HG02642 (cell line): ENCODE measurements at regions not wholly inside any gene's neighbourhood (a gene's known extent, or its start where the extent isn't known, plus 50 kb on each side); places are given as distances from the start of the nearest gene placed in this dataset.
"Not testable (repeated sequence)": the region's sequence is repeated elsewhere in the genome, so short reads cannot be mapped to it uniquely, and the experiment has no call there.

Experiments
- ATAC-seq: cut with Tn5 transposase; IDR thresholded peaks from one replicate; pipeline ENCODE4 v1.9.1; 2021; ENCODE audit warnings: mild to moderate bottlenecking; ENCODE audit not compliant: unreplicated experiment, poor library complexity

- ATAC-seq, result no peak
Observed at GRCh38 chr12:124655698-124656516, 88.5 kb upstream of the NCOR2 start.

DNA sequence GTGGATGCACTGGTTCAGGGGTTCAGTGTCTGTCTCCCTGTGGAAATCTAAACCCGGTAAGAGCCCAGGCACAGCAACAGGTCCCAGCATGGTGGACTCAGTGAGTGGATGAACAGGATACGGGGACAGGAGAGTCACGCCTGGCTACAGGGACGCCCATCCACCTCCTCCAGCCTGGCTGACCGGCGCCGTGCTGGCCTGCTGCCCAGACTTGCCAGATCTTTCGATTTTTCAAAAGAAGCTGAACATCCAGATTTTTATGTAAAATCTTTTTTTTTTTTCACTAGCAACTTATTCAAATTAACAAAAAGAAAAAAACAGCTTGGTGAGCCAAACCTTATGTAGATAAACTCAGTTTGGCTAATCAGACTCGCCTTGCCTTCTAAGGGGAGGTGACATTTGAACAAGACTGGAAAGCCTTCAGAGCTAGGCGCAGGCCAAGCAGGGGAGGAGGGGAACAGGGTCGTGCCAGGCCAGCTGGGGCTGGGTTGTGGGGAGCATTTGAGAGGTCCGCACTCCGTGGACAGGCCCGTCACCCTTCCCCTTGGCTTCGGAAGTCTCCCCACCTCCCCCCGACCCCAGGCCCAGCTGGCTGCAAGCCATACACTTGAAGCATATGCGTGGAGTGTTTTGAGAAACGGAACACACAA, 87.8 kb upstream of the NCOR2 start:
- ATAC-seq, result no peak

GRCh38 chr12:124654666-124655047, 87.2 kb upstream of the NCOR2 start:
- ATAC-seq, result no peak

- no peak for ATAC-seq
Observed at GRCh38 chr12:124653169-124653931, 85.9 kb upstream of the NCOR2 start.

- ATAC-seq, result no peak
Observed at GRCh38 chr12:124652661-124653060, 85.2 kb upstream of the NCOR2 start.

DNA sequence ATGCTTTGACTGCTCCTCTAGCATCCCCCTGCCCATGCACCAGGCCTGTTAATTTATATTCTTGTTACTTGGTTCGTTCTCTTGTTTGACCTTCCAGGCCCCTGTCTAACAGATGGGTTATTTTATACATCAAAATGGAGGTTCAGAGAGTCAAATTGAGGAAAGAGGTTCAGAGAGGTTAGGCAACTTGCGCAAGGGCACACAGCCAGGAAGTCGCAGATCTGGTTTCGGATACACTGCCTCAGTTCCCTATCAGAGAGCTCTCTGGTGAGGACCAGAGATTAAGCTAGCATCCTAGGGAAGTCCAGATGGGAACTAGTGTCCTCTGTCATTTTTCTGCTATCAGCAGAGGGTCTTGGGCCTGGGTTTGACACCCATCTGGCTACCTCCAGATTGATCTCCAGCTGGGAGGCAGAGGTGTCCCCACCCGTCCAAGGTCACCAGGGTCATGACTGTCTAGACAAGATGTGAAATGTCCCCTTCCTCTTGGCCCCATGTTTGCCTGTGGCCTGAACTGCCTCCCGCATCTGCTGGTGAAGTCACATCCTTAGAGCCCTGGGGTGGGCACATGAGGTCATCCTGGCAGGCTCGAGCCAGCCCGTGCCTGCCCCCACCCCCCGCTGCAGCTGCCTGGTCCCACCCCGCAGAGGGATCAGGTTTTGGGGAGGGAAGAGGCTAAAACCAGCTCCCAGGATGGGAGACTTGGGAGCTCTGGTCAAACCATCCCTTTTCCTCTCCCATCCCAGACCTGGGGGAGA, 84.3 kb upstream of the NCOR2 start:
- ATAC-seq, result no peak

- no peak for ATAC-seq
Observed at GRCh38 chr12:124650912-124651311, 83.5 kb upstream of the NCOR2 start.

DNA sequence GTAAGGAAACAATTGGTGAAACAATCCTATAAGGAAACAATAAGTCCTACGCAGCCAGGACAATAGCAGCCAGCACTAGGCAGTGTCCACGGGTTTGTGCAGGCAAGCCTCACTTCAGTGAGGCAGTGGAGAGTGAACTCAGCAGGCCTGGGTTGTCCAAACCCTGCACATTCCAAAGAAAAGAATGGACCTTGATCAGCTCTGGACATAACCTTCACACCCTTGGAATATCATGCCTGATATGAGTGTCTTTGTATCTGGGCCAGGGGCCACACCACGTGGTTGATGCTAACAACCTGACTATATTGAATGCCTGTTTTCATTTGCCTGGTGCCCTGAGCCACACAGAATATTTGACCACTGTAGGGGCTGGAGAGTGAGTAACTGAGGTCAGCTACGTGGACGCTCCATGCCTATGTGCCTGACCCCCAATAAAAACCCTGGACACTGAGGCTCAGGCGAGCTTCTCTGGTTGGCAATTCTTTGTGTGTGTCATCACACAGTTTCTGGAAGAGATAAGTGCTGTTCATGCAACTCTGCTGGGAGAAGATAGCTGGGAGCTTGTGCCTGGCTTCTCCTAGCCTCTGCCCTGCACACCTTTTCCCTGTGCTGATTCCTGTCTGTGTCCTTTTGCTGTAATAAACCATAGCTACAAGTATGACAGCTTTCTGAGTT, 81.4 kb upstream of the NCOR2 start:
- ATAC-seq, result no peak

- no peak for ATAC-seq
Observed at GRCh38 chr12:124647316-124647715, 79.9 kb upstream of the NCOR2 start.

- ATAC-seq, result no peak
Observed at GRCh38 chr12:124646385-124647230, 79.2 kb upstream of the NCOR2 start.

GRCh38 chr12:124645530-124646244, 78.3 kb upstream of the NCOR2 start:
- ATAC-seq, result no peak

DNA sequence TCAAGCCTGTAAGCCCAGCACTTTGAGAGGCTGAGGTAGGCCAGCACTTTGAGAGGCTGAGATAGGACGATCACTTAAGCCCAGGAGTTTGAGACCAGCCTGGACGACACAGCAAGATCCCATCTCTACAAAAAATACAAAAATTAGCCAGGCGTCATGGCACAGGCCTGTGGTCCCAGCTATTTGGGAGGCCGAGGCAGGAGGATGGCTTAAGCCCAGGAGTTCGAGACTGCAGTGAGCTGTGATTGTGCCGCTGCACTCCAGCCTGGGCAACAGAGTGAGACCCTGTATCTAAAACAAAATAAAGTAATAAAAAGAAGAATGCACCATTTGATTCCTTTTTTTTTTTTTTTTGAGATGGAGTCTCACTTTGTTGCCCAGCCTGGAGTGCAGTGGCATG, 76.4 kb upstream of the NCOR2 start:
- not testable (repeated sequence) for ATAC-seq

GRCh38 chr12:124642105-124642504, 74.7 kb upstream of the NCOR2 start:
- no peak for ATAC-seq

DNA sequence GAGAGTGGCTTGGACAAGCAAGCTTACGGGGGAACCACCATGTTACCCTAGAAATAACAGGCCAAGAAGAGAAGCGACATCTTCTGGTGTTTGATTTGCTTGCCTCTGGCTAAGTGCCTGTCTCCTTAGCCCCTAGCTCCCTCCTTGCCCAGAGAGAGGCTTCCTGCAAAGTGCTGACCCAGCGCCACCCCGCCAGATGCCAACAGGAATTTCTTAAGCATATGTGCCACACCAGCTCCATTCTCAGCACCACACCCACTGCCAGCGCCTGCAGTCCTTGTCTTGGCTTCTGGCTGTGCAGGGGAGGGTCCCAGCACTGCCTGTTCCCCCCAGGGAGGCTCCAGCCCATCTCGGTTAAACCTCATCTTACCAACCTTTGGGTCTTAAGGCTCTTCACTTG, 74.2 kb upstream of the NCOR2 start:
- no peak for ATAC-seq

GRCh38 chr12:124640056-124640455, 72.6 kb upstream of the NCOR2 start:
- ATAC-seq, result no peak

GRCh38 chr12:124639122-124639806, 71.9 kb upstream of the NCOR2 start:
- no peak for ATAC-seq

GRCh38 chr12:124637581-124637981, 70.2 kb upstream of the NCOR2 start:
- ATAC-seq, result no peak

GRCh38 chr12:124637163-124637562, 69.8 kb upstream of the NCOR2 start:
- no peak for ATAC-seq
